Small intestine (tissue), 7 donors: ENCODE measurements at regions not wholly inside any gene's neighbourhood (a gene's known extent, or its start where the extent isn't known, plus 50 kb on each side); places are given as distances from the start of the nearest gene placed in this dataset.

Experiments used
- DNase-seq, 2 donors: peaks; one replicate each; pipeline versions ENCODE4 v3.0.0 to v3.0.0-alpha.2; 2013
- FAIRE-seq: peaks from 2 replicates; lab custom pipeline; 2012; peaks lifted over from hg19 to GRCh38; lab: Jason Lieb, UNC
- H3K27ac ChIP-seq, 3 donors: one replicate each; pipeline ENCODE4 v1.5.1; 2013; ENCODE audit warnings: low read length in 2 of 3, mild to moderate bottlenecking in 2 of 3, control low read depth in 1 of 3, inconsistent platforms in 1 of 3, low read depth in 1 of 3, moderate library complexity in 1 of 3
- H3K27me3 ChIP-seq, 3 donors: one replicate each; pipeline ENCODE4 v1.6.1; 2013; ENCODE audit warnings: low read length in 3 of 3, inconsistent platforms in 1 of 3; ENCODE audit not compliant: control insufficient read depth in 3 of 3, insufficient read depth in 3 of 3
- H3K36me3 ChIP-seq, 3 donors: one replicate each; pipeline ENCODE4 v1.6.1; 2013; ENCODE audit warnings: low read length in 3 of 3, inconsistent platforms in 1 of 3, low read depth in 1 of 3, mild to moderate bottlenecking in 1 of 3, moderate library complexity in 1 of 3; ENCODE audit not compliant: control insufficient read depth in 3 of 3, insufficient read depth in 2 of 3
- H3K4me1 ChIP-seq, 3 donors: one replicate each; pipeline ENCODE4 v1.6.1; 2013; ENCODE audit warnings: low read length in 2 of 3, inconsistent platforms in 1 of 3, low read depth in 1 of 3, mild to moderate bottlenecking in 1 of 3, moderate library complexity in 1 of 3; ENCODE audit not compliant: control insufficient read depth in 3 of 3, insufficient read depth in 2 of 3
- H3K4me3 ChIP-seq, 3 donors: one replicate each; pipeline ENCODE4 v1.5.1; 2013; ENCODE audit warnings: low read length in 3 of 3, control low read depth in 1 of 3, inconsistent platforms in 1 of 3, low read depth in 1 of 3, mild to moderate bottlenecking in 1 of 3, moderate library complexity in 1 of 3
- H3K9me3 ChIP-seq, 2 donors: one replicate each; pipeline ENCODE4 v1.6.1; 2013; ENCODE audit warnings: low read depth in 1 of 2, low read length in 1 of 2; ENCODE audit not compliant: control insufficient read depth in 2 of 2, insufficient read depth in 1 of 2
- WGBS, 3 donors: extraction: QIAGEN DNeasy Blood & Tissue Kit; methylation state at CpG; one replicate each; pipeline ENCODE4 v1.1.7; 2013; 5-methylcytosine and 5-hydroxymethylcytosine counted together
- donor health status: healthy with polysubstance abuse.
- donor health status: control.
- donor health status: control.
- donor health status: Bipolar disorder and iron deficiency.
- donor health status: healthy.

- Histone ChIP-seq H3K9me3 (no peaks in the 10 kb centered on the region), H3K36me3 (peaks cover 0 to 30% (median 0%) of the 10 kb centered on the region in 3 donors), H3K27ac (no peak overlapping the region), H3K4me3 (no peak overlapping the region), H3K27me3 (no peaks in the 10 kb centered on the region), H3K4me1 (no peaks in the 10 kb centered on the region)
- DNase-seq (no peak), FAIRE-seq (no peak)
- WGBS, 3 donors: 73 to 77% (median 75%) methylated on average over 11 of the region's 11 CpGs
These were observed 120.0 kb downstream of the BEGAIN start for GRCh38 chr14:100467046-100467750.

GRCh38 chr14:100467939-100468338, 119.3 kb downstream of the BEGAIN start:
- Histone ChIP-seq H3K27ac (no peak overlapping the region), H3K27me3 (no peaks in the 10 kb centered on the region), H3K4me3 (no peak overlapping the region), H3K36me3 (peaks cover 0 to 36% (median 0%) of the 10 kb centered on the region in 3 donors), H3K9me3 (no peaks in the 10 kb centered on the region), H3K4me1 (no peaks in the 10 kb centered on the region)
- 88 to 92% (median 89%) methylated on average over 17 of the region's 17 CpGs for WGBS, 3 donors
- DNase-seq: no peak
- FAIRE-seq: no peak

GRCh38 chr14:100468557-100468956, 118.7 kb downstream of the BEGAIN start:
- no peaks in the 10 kb centered on the region for H3K4me1 ChIP-seq
- no peaks in the 10 kb centered on the region for H3K27me3 ChIP-seq
- DNase-seq (no peak), FAIRE-seq (no peak)
- H3K4me3 ChIP-seq: no peak overlapping the region
- H3K27ac ChIP-seq: no peak overlapping the region
- 80 to 86% (median 81%) methylated on average over 9 of the region's 9 CpGs for WGBS, 3 donors
- H3K9me3 ChIP-seq: no peaks in the 10 kb centered on the region
- H3K36me3 ChIP-seq: peaks cover 0 to 40% (median 0%) of the 10 kb centered on the region in 3 donors

GRCh38 chr14:100469632-100470522, 117.3 kb downstream of the BEGAIN start:
- Histone ChIP-seq H3K4me1 (no peaks in the 10 kb centered on the region), H3K27ac (no peak overlapping the region), H3K27me3 (no peaks in the 10 kb centered on the region), H3K36me3 (peaks cover 0 to 40% (median 0%) of the 10 kb centered on the region in 3 donors), H3K4me3 (no peak overlapping the region), H3K9me3 (no peaks in the 10 kb centered on the region)
- FAIRE-seq (no peak), DNase-seq (no peak)
- WGBS, 3 donors: 87 to 94% (median 88%) methylated on average over 6 of the region's 6 CpGs

- Histone ChIP-seq H3K27me3 (no peaks in the 10 kb centered on the region), H3K27ac (no peak overlapping the region), H3K4me3 (no peak overlapping the region), H3K36me3 (peaks cover 0 to 40% (median 0%) of the 10 kb centered on the region in 3 donors), H3K9me3 (no peaks in the 10 kb centered on the region), H3K4me1 (no peaks in the 10 kb centered on the region)
- 85 to 94% (median 93%) methylated on average over 2 of the region's 2 CpGs for WGBS, 3 donors
- FAIRE-seq (no peak), DNase-seq (no peak)
These were observed 116.7 kb downstream of the BEGAIN start for GRCh38 chr14:100470523-100470897.

- WGBS, 3 donors: 83 to 91% (median 86%) methylated on average over 16 of the region's 16 CpGs
- no peak overlapping the region for H3K4me3 ChIP-seq
- H3K9me3 ChIP-seq: no peaks in the 10 kb centered on the region
- peaks cover 0 to 40% (median 0%) of the 10 kb centered on the region in 3 donors for H3K36me3 ChIP-seq
- FAIRE-seq (no peak), DNase-seq (no peak)
- peaks cover 0 to 6% (median 0%) of the 10 kb centered on the region in 3 donors for H3K4me1 ChIP-seq
- H3K27ac ChIP-seq: no peak overlapping the region
- H3K27me3 ChIP-seq: no peaks in the 10 kb centered on the region
These were observed 115.7 kb downstream of the BEGAIN start for GRCh38 chr14:100471441-100472093.

- no peaks in the 10 kb centered on the region for H3K27me3 ChIP-seq
- 74 to 77% (median 75%) methylated on average over 7 of the region's 7 CpGs for WGBS, 3 donors
- DNase-seq (no peak), FAIRE-seq (no peak)
- no peaks in the 10 kb centered on the region for H3K9me3 ChIP-seq
- H3K4me3 ChIP-seq: no peak overlapping the region
- no peak overlapping the region for H3K27ac ChIP-seq
- H3K36me3 ChIP-seq: peaks cover 0 to 38% (median 0%) of the 10 kb centered on the region in 3 donors
- H3K4me1 ChIP-seq: peaks cover 0 to 11% (median 2%) of the 10 kb centered on the region in 3 donors
These were observed 115.1 kb downstream of the BEGAIN start for GRCh38 chr14:100472094-100472455.

- DNase-seq (no peak), FAIRE-seq (no peak)
- Histone ChIP-seq H3K4me3 (no peak overlapping the region), H3K9me3 (no peaks in the 10 kb centered on the region), H3K4me1 (peaks cover 0 to 11% (median 2%) of the 10 kb centered on the region in 3 donors), H3K27me3 (no peaks in the 10 kb centered on the region), H3K36me3 (peaks cover 0 to 38% (median 0%) of the 10 kb centered on the region in 3 donors), H3K27ac (no peak overlapping the region)
- 96 to 98% (median 97%) methylated on average over 7 of the region's 7 CpGs for WGBS, 3 donors
These were observed 114.7 kb downstream of the BEGAIN start for GRCh38 chr14:100472491-100472890.
